IPS DF 6.9 (cell line): ENCODE measurements at regions not wholly inside any gene's neighbourhood (a gene's known extent, or its start where the extent isn't known, plus 50 kb on each side); places are given as distances from the start of the nearest gene placed in this dataset.

Experiments used
- DNase-seq: peaks from one replicate; pipeline ENCODE4 v3.0.0-alpha.2; 2013; ENCODE audit warnings: low read depth, low spot score
- H3K27ac ChIP-seq: one replicate; pipeline ENCODE4 v1.5.1; 2013; ENCODE audit warnings: low read length, control low read depth
- H3K27me3 ChIP-seq: 2 replicates; pipeline ENCODE4 v1.6.1; 2013; ENCODE audit warnings: mild to moderate bottlenecking, low read length; ENCODE audit not compliant: control insufficient read depth, insufficient read depth
- H3K36me3 ChIP-seq: 2 replicates; pipeline ENCODE4 v1.6.1; 2013; ENCODE audit warnings: low read length; ENCODE audit not compliant: control insufficient read depth, insufficient read depth
- H3K4me1 ChIP-seq: 2 replicates; pipeline ENCODE4 v1.6.1; 2013; ENCODE audit warnings: low read length; ENCODE audit not compliant: control insufficient read depth, insufficient read depth
- H3K4me3 ChIP-seq: 2 replicates; pipeline ENCODE4 v1.5.1; 2013; ENCODE audit warnings: mild to moderate bottlenecking, low read length
- H3K9me3 ChIP-seq: 2 replicates; pipeline ENCODE4 v1.6.1; 2013; ENCODE audit warnings: low read length, inconsistent platforms; ENCODE audit not compliant: control insufficient read depth, insufficient read depth
- WGBS: extraction: QIAGEN DNeasy Blood & Tissue Kit; methylation state at CpG from one replicate; pipeline ENCODE4 v1.1.7; 2013; ENCODE audit warnings: mixed read lengths, missing lambda C conversion rate; ENCODE audit not compliant: insufficient read length, insufficient coverage; 5-methylcytosine and 5-hydroxymethylcytosine counted together

GRCh38 chr7:98679741-98680140, 62.7 kb downstream of the NPTX2 start:
- WGBS, result no CpG with 5 or more reads among the region's 3 CpGs
- Histone ChIP-seq H3K4me1 (no peaks in the 10 kb centered on the region), H3K27me3 (no peaks in the 10 kb centered on the region)

DNA sequence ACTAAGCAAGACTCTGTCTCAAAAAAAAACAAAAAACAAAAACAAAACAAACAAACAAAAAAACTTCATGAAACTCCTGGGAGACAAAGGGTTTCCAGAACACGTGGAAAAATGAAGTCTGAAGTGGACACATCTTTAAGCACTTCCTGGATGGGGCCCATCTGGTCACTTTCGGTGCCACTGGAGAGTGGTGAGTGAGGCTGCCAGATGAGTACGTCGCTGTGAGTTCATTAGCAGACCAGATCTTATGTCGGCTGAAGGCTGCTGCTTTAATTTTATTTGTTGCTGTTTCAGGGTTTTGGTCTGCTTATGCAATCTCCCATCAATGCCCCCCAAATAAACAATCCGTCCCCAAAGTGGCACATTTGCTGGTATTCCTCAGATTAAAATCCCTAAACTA, 64.4 kb downstream of the NPTX2 start:
- H3K9me3 ChIP-seq, result no peaks in the 10 kb centered on the region
- H3K27me3 ChIP-seq, result no peaks in the 10 kb centered on the region
- WGBS, result no CpG with 5 or more reads among the region's 6 CpGs
- no peaks in the 10 kb centered on the region for H3K36me3 ChIP-seq
- H3K4me3 ChIP-seq, result no peak overlapping the region
- no peak overlapping the region for H3K27ac ChIP-seq
- no peak for DNase-seq
- no peaks in the 10 kb centered on the region for H3K4me1 ChIP-seq

More at GRCh38 chr7:98679741-98680140, 62.7 kb downstream of the NPTX2 start:
- H3K27ac ChIP-seq, result no peak overlapping the region
- no peak for DNase-seq
- H3K9me3 ChIP-seq, result no peaks in the 10 kb centered on the region
- no peaks in the 10 kb centered on the region for H3K36me3 ChIP-seq
- no peak overlapping the region for H3K4me3 ChIP-seq

- Histone ChIP-seq H3K36me3 (no peaks in the 10 kb centered on the region), H3K27ac (no peak overlapping the region), H3K9me3 (no peaks in the 10 kb centered on the region), H3K4me1 (no peaks in the 10 kb centered on the region), H3K27me3 (no peaks in the 10 kb centered on the region), H3K4me3 (no peak overlapping the region)
- DNase-seq, result no peak
- WGBS, result no CpG with 5 or more reads among the region's 15 CpGs
These were observed 64.9 kb downstream of the NPTX2 start for GRCh38 chr7:98681951-98682350.

DNA sequence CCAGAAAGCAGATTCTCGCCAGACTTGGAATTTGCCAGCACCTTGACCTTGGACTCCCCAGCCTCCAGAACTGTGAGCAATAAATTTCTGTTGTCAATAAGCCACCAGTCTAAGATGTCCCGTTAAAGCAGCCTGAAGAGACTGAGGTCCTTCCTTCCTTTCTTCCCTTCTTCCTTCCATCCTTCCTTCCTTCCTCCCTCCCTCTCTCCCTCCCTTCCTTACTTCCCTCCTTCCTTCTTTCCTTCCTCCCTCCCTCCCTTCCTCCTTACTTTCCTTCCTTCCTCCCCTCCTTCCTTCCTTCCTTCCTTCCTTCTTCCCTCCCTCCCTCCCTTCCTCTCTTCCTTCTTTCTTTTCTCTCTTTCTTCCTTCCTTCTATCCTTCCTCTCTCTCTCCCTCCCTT, 66.4 kb downstream of the NPTX2 start:
- DNase-seq, result no peak
- H3K4me1 ChIP-seq, result no peaks in the 10 kb centered on the region
- no peaks in the 10 kb centered on the region for H3K36me3 ChIP-seq
- no peak overlapping the region for H3K27ac ChIP-seq
- no peak overlapping the region for H3K4me3 ChIP-seq
- WGBS, result no CpG with 5 or more reads among the region's 2 CpGs
- H3K27me3 ChIP-seq, result no peaks in the 10 kb centered on the region
- no peaks in the 10 kb centered on the region for H3K9me3 ChIP-seq

DNA sequence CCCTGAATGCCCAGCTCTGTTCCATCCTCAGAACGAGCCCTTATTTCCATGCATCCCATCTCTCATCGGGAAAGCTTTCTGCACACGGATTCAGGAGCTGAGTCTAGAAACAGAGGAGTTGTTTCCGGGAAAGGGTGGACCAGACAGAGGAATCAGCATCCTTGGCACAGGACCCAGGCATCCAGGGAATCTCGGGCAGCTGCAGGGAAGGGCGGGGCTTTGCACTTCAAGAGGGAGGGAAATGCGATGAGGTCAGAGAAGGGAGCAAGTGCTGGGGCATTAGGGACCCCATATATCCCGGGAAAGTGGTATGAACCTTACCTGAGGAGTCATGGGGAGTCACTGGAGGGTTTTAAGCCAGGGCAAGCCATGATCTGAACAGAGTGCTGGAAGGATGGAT, 68.5 kb downstream of the NPTX2 start:
- Histone ChIP-seq H3K4me3 (no peak overlapping the region), H3K9me3 (no peaks in the 10 kb centered on the region), H3K27me3 (no peaks in the 10 kb centered on the region), H3K27ac (no peak overlapping the region), H3K36me3 (no peaks in the 10 kb centered on the region), H3K4me1 (no peaks in the 10 kb centered on the region)
- no CpG with 5 or more reads among the region's 8 CpGs for WGBS
- DNase-seq, result no peak

DNA sequence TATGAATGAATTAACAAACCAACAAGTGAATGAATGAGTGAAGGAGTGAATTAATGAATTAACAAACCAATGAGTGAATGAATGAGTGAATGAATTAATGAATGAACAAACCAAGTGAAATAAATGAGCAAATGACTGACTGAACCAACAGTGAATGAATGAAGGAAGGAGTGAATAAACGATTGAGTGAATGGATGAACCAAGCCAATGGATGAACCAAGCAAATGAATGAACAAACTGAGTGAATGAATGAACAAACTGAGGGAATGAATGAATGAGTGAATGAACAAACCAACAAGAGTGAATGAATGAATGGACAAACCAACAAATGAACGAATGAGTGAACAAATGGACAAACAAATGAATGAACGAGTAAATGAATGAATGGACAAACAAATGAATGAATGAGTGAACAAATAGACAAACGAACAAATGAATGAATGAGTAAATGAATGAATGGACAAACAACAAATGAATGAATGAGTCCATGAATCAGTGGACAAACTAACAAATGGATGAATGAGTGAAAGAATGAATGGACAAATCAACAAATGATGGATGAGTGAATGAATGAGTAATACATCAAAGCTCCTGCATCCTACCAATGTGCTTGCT, 69.5 kb downstream of the NPTX2 start:
- DNase-seq, result no peak
- H3K9me3 ChIP-seq, result no peaks in the 10 kb centered on the region
- no peaks in the 10 kb centered on the region for H3K36me3 ChIP-seq
- no CpG with 5 or more reads among the region's 4 CpGs for WGBS
- no peaks in the 10 kb centered on the region for H3K27me3 ChIP-seq
- H3K27ac ChIP-seq, result no peak overlapping the region
- no peak overlapping the region for H3K4me3 ChIP-seq
- H3K4me1 ChIP-seq, result no peaks in the 10 kb centered on the region

DNA sequence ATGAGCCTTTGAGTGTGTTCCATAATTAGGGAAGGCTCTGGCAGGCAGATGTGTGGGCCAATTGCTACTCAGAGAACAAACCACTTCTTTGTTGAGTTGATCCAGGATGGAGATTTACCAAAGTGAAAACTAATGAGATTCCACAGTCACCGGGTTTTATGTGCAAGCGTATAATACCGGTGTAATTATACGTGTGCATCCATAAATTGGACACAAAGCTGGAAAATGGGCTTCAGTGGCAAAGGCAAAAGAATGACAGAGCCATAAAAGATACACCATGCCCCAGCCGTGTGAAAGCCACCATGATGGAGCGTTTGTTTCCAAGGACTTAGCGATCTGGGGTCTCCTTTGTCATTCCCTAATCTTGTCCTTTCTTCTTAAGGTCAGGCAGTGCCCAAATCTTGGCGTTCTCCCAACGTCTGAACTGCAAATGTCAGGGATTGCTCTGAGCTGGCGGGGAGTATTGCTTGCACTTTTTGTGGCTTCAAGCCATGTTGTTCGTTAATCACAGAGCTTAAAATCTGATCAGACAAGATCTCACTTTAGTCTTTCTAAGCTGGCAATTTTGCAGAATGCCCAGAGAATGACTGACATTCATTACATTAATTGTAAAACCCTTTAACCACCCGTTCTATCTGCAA, 70.1 kb downstream of the NPTX2 start:
- no peak for DNase-seq
- Histone ChIP-seq H3K9me3 (no peaks in the 10 kb centered on the region), H3K4me3 (no peak overlapping the region), H3K4me1 (no peaks in the 10 kb centered on the region), H3K27ac (no peak overlapping the region), H3K27me3 (no peaks in the 10 kb centered on the region), H3K36me3 (no peaks in the 10 kb centered on the region)
- WGBS, result no CpG with 5 or more reads among the region's 12 CpGs

DNA sequence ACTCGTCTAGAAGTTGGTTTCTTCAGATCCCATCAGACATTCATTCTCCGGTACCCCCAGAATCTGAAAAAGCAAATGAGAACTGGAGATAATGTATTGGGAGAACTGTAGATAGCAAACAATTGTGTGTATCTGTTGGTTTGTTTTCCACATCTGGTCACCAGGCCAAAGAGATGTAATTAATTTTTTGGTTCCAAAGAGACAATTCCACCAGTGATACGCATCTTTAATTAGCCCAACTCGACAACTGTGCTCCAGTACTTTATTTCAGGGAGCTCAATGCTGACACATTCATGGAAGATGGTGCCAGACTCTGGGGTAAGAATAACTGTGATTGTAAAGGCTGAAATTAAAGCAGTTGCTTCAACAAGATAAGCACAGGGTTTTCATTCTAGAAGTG, 74.5 kb downstream of the NPTX2 start:
- no CpG with 5 or more reads among the region's 4 CpGs for WGBS
- H3K9me3 ChIP-seq, result no peaks in the 10 kb centered on the region
- H3K4me3 ChIP-seq, result no peak overlapping the region
- no peaks in the 10 kb centered on the region for H3K27me3 ChIP-seq
- H3K27ac ChIP-seq, result no peak overlapping the region
- H3K36me3 ChIP-seq, result no peaks in the 10 kb centered on the region
- DNase-seq, result no peak
- no peaks in the 10 kb centered on the region for H3K4me1 ChIP-seq

- no peaks in the 10 kb centered on the region for H3K27me3 ChIP-seq
- no peak overlapping the region for H3K27ac ChIP-seq
These were observed 80.0 kb downstream of the NPTX2 start for GRCh38 chr7:98697083-98697482.

DNA sequence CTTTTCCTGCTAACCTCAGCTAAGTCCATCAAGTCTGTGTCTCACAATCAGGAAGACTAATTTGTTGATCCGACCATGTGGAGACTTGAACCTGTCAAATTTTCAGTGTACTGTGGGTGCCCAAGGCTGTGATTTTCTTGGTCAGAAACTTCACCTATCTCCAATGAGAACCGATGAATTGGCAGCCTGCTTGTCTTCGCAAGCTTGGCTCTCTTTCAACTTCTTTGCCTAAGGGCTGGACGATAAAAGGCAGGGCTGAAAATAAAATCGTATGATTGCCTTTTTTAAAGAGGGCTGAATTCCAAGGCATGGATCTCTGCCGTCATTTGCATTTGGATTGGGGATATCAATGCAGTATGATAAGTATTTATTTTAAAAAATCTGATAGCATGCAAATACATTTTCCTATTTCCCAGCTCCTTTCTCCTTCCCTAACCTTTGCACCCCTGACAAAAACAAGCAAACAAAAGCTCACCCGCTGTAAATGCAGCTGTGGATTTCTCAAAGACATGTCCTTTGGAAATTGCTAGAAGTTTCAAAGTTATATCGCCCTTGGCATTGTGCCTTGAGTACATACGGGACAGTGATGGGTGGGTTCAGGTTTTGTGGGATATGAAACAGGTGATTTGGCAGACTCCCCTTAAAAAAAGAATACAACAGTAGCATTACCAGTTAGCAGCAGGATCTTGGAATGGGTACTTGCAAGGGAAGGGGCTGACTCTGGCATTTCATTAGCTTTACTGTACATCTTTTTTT, 80.6 kb downstream of the NPTX2 start:
- no peaks in the 10 kb centered on the region for H3K4me1 ChIP-seq
- no peaks in the 10 kb centered on the region for H3K27me3 ChIP-seq
- no peak overlapping the region for H3K4me3 ChIP-seq
- DNase-seq, result no peak
- no peaks in the 10 kb centered on the region for H3K9me3 ChIP-seq
- no CpG with 5 or more reads among the region's 9 CpGs for WGBS
- no peak overlapping the region for H3K27ac ChIP-seq
- no peaks in the 10 kb centered on the region for H3K36me3 ChIP-seq

More at GRCh38 chr7:98697083-98697482, 80.0 kb downstream of the NPTX2 start:
- Histone ChIP-seq H3K4me3 (no peak overlapping the region), H3K9me3 (no peaks in the 10 kb centered on the region), H3K4me1 (no peaks in the 10 kb centered on the region), H3K36me3 (no peaks in the 10 kb centered on the region)
- no CpG with 5 or more reads among the region's 3 CpGs for WGBS
- no peak for DNase-seq
